ENCODE measurements at regions not wholly inside any gene's neighbourhood (a gene's known extent, or its start where the extent isn't known, plus 50 kb on each side); places are given as distances from the start of the nearest gene placed in this dataset.

DNA sequence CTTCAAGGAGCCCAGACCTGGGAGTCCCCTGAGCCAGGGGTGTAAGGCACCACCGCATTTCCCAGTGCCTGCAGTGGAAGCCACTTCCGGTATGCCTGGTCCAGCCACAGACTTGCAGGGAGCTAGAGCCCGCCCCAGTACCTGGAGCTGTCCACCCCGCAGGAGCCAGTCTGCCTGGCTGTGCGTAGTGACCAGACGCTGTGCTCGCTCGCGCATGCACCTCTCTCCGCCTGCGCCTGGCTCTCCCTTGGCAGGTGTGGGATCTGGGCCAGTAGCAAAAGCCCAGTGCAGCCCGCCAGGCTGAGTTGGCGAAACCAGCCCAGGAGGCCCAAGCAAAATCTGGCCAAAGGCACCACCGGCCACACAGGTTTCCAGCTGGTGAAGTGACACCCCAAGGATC, 973.7 kb upstream of the AGA start:
- Histone ChIP-seq H3K4me1 (replicated peaks in 1 of 2) (no peaks in the 10 kb centered on the region), H3K27ac (no peak overlapping the region), H3K4me3 (no peak overlapping the region)
- WGBS, 10 experiments, result no CpG with 5 or more reads among the region's 14 CpGs
- in situ Hi-C loops (cut with MboI; ENCODE audit: low pct_unique_long_range_greater_than_20kb in 2 of 9, low sequenced_read_pairs in 9 of 9, unreplicated experiment in 9 of 9), result no loop called here
- ATAC-seq (replicated peaks in 6 of 8), result no peak

- Histone ChIP-seq H3K27ac (no peak overlapping the region), H3K4me1 (replicated peaks in 1 of 2) (no peaks in the 10 kb centered on the region), H3K4me3 (no peak overlapping the region)
- no peak for ATAC-seq (replicated peaks in 6 of 8)
- in situ Hi-C loops (cut with MboI; ENCODE audit: low pct_unique_long_range_greater_than_20kb in 2 of 9, low sequenced_read_pairs in 9 of 9, unreplicated experiment in 9 of 9), result no loop called here
- WGBS, 10 experiments, result 0 to 100% (median 86%) methylated on average over 1 to 2 of the region's 2 CpGs; no CpG with 5 or more reads in 1 of the 10 experiments
Measured at GRCh38 chr4:178423366-178423765, 981.1 kb upstream of the AGA start.

DNA sequence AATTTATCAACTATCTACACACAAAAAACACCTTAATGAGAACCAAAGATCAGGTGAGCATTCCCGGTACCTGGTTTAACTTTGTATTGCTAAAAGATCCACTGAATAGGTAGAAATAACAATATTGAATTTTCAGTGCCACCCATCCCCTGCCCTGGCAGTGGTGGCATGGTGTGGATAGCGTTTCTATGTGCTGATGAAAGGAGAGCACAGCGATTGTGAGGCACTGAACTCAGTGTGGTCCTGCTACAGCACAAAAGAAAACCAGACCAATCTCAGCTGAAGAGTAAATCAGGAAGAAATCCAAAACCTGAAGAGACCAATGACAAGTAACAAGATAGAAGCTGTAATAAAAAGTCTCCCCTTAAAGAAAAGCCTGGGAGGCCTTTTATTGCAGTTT, 984.6 kb upstream of the AGA start:
- WGBS, 10 experiments, result 0 to 100% (median 90%) methylated on average over 1 to 3 of the region's 3 CpGs; no CpG with 5 or more reads in 3 of the 10 experiments
- no peak overlapping the region for H3K27ac ChIP-seq
- no peak overlapping the region for H3K4me3 ChIP-seq
- H3K4me1 ChIP-seq (replicated peaks in 1 of 2), result no peaks in the 10 kb centered on the region
- no peak for ATAC-seq (replicated peaks in 6 of 8)
- in situ Hi-C loops (cut with MboI; ENCODE audit: low pct_unique_long_range_greater_than_20kb in 2 of 9, low sequenced_read_pairs in 9 of 9, unreplicated experiment in 9 of 9), result no loop called here

- no peaks in the 10 kb centered on the region for H3K4me1 ChIP-seq (replicated peaks in 1 of 2)
- no peak overlapping the region for H3K27ac ChIP-seq
- ATAC-seq (replicated peaks in 6 of 8), result no peak
- H3K4me3 ChIP-seq, result no peak overlapping the region
- in situ Hi-C loops (cut with MboI; ENCODE audit: low pct_unique_long_range_greater_than_20kb in 2 of 9, low sequenced_read_pairs in 9 of 9, unreplicated experiment in 9 of 9), result no loop called here
- 10 to 100% (median 80%) methylated on average over 2 of the region's 2 CpGs; no CpG with 5 or more reads in 1 of the 10 experiments for WGBS, 10 experiments
Measured at GRCh38 chr4:178427663-178428062, 985.4 kb upstream of the AGA start.

DNA sequence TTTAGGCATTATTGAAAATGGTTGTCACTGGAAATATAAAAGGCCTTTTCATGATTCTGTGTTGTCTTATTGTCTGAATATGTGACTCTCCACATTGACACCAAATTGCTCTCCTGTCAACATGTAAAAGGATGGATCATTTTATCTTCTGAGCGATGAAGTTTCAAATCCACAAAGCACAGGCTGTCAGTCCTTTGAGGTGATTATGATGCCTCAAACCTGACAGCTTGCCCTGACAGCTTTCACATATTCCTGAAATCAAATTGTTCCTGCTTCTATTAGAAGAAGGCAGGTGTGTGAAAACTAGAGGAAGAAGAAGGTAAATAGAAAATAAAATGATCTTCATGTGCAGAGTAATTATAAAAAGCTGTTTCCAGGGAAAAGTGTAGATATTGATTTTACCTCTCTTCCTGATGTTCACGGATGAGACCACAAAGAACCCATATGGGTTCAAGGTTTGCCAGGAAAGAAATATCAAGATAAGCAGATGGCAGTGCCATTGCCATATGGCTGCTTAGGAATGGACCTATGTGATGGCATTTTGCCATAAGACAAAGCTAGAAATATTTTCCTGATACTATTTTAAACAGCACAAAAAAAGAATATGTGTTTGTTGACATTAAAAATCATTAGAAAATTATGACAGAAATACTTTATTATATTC, 1006.3 kb upstream of the AGA start:
- H3K27ac ChIP-seq, result no peak overlapping the region
- H3K4me3 ChIP-seq, result no peak overlapping the region
- 0 to 100% (median 82%) methylated on average over 1 to 2 of the region's 2 CpGs; no CpG with 5 or more reads in 1 of the 10 experiments for WGBS, 10 experiments
- in situ Hi-C loops (cut with MboI; ENCODE audit: low pct_unique_long_range_greater_than_20kb in 2 of 9, low sequenced_read_pairs in 9 of 9, unreplicated experiment in 9 of 9), result no loop called here
- no peaks in the 10 kb centered on the region for H3K4me1 ChIP-seq (replicated peaks in 1 of 2)
- no peak for ATAC-seq (replicated peaks in 6 of 8)

- Histone ChIP-seq H3K4me1 (replicated peaks in 1 of 2) (no peaks in the 10 kb centered on the region), H3K27ac (no peak overlapping the region), H3K4me3 (no peak overlapping the region)
- in situ Hi-C loops (cut with MboI; ENCODE audit: low pct_unique_long_range_greater_than_20kb in 2 of 9, low sequenced_read_pairs in 9 of 9, unreplicated experiment in 9 of 9), result no loop called here
- 8 to 100% (median 88%) methylated on average over 1 to 3 of the region's 3 CpGs; no CpG with 5 or more reads in 1 of the 10 experiments for WGBS, 10 experiments
- no peak for ATAC-seq (replicated peaks in 6 of 8)
Measured at GRCh38 chr4:178450614-178451013, 1008.4 kb upstream of the AGA start.

DNA sequence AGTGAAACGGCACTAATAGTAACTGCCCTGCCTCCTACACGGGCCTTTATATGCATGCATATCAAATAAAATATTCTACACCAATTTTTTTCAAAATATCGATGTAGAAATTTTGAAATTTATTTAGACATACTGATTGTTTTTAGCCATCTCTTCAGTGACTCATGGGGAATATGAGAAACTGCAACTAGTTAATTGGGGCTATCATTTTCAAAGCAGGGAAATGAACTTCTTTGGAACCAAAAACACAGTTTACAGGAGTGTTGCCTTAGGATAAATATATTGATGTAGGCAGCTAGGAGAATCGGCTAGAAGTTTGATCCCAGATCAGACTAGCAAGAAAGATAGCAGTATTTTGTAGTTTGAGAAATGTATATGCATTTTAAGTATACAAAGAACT, 1010.8 kb upstream of the AGA start:
- Histone ChIP-seq H3K4me3 (no peak overlapping the region), H3K4me1 (replicated peaks in 1 of 2) (no peaks in the 10 kb centered on the region), H3K27ac (no peak overlapping the region)
- 0 to 85% (median 60%) methylated on average over 1 to 4 of the region's 4 CpGs; no CpG with 5 or more reads in 2 of the 10 experiments for WGBS, 10 experiments
- no peak for ATAC-seq (replicated peaks in 6 of 8)
- in situ Hi-C loops (cut with MboI; ENCODE audit: low pct_unique_long_range_greater_than_20kb in 2 of 9, low sequenced_read_pairs in 9 of 9, unreplicated experiment in 9 of 9), result no loop called here

- in situ Hi-C loops (cut with MboI; ENCODE audit: low pct_unique_long_range_greater_than_20kb in 2 of 9, low sequenced_read_pairs in 9 of 9, unreplicated experiment in 9 of 9), result no loop called here
- H3K27ac ChIP-seq, result no peak overlapping the region
- H3K4me3 ChIP-seq, result no peak overlapping the region
- no peaks in the 10 kb centered on the region for H3K4me1 ChIP-seq (replicated peaks in 1 of 2)
- ATAC-seq (replicated peaks in 6 of 8), result peak in 4 of 8 experiments; percentile 30 to 65 (median 46)
Measured at GRCh38 chr4:178457286-178457685, 1015.0 kb upstream of the AGA start.

DNA sequence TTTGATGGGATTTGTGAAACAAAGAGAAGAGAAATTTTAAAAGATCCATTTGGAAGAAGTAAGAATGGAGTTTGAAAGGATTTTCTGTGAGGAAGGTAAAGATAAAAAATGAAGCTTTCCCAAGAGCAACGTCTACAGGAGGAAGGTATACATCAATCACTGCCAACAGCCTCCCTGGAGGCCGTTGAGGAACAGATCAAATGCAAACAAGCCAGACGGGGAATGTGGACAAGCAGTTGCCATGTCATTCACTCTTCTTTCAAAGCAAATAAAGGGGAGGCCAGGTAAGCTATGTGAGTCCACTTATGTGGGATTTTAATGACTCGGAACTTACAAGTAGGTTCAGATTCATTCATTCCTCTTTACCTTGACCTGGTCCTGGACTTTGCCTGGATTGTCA, 1020.5 kb upstream of the AGA start:
- ATAC-seq (replicated peaks in 6 of 8), result no peak
- Histone ChIP-seq H3K4me3 (no peak overlapping the region), H3K27ac (no peak overlapping the region), H3K4me1 (replicated peaks in 1 of 2) (peaks cover 4 to 11% of the 10 kb centered on the region in 2 donors)
- 0 to 44% (median 7%) methylated on average over 1 to 4 of the region's 4 CpGs; no CpG with 5 or more reads in 3 of the 10 experiments for WGBS, 10 experiments
- in situ Hi-C loops (cut with MboI; ENCODE audit: low pct_unique_long_range_greater_than_20kb in 2 of 9, low sequenced_read_pairs in 9 of 9, unreplicated experiment in 9 of 9), result no loop called here

- 0 to 89% (median 20%) methylated on average over 1 to 2 of the region's 2 CpGs; no CpG with 5 or more reads in 5 of the 10 experiments for WGBS, 10 experiments
- ATAC-seq (replicated peaks in 6 of 8), result peak in 2 of 8 experiments; percentile 50 to 67
- in situ Hi-C loops (cut with MboI; ENCODE audit: low pct_unique_long_range_greater_than_20kb in 2 of 9, low sequenced_read_pairs in 9 of 9, unreplicated experiment in 9 of 9), result no loop called here
- Histone ChIP-seq H3K4me1 (replicated peaks in 1 of 2) (peaks cover 4 to 11% of the 10 kb centered on the region in 2 donors), H3K4me3 (no peak overlapping the region), H3K27ac (no peak overlapping the region)
Measured at GRCh38 chr4:178463747-178464146, 1021.5 kb upstream of the AGA start.

DNA sequence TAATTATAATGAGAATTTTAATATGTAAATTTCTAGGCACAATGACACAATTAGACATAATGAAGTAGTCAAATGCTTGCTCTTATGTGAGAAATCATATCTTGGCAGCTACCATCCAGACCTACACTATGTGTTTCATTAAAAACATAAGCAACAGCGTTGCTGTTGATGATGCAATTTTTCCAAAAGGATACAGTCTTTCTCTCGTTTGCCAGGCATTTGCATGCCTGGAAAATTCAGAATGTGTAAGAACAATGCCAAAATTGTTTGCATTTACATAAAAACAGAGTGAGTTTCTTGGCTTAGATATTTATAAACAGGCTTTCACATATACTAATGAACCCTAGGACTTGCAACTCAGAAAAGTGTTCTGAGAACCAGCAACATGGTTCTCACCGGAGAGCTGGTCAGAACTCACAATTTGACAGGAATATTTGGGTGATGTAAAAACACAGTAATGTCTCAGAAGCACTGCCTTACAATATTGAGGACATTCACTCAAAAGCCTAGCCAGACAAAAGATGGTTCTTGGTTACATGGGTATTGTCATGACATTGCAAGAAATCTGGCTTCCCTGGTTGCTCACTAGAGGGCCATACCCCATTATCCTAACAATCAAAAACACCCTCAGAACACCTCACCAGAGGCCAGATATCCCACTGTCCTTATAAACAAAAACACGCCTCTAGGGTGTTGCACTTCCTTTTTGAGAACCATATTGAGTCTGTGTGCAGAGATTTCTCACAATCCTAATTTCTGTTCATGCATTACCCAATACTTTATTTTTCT, 1029.0 kb upstream of the AGA start:
- WGBS, 10 experiments, result 0 to 95% (median 85%) methylated on average over 2 to 4 of the region's 4 CpGs
- ATAC-seq (replicated peaks in 6 of 8), result no peak

DNA sequence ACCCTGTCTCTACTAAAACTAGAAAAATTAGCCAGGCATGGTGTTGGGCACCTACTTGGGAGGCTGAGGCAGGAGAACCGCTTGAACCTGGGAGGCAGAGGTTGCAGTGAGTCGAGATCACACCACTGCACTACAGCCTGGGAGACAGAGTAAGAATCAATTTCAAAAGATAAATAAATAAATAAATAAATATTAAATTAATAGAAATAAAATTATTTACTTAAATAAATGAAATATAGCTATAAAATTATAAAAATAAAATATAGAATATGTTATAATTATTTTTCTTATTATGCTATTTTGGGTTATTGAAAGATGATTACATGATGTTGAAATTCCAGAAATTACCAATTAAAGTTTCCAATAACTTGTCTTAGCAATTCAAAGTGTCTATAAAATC, 1029.8 kb upstream of the AGA start:
- 3 to 100% (median 80%) methylated on average over 1 to 2 of the region's 2 CpGs; no CpG with 5 or more reads in 1 of the 10 experiments for WGBS, 10 experiments
- Histone ChIP-seq H3K27ac (no peak overlapping the region), H3K4me3 (no peak overlapping the region), H3K4me1 (replicated peaks in 1 of 2) (peaks cover 0 to 2% of the 10 kb centered on the region in 2 donors)
- no peak for ATAC-seq (replicated peaks in 6 of 8)
- in situ Hi-C loops (cut with MboI; ENCODE audit: low pct_unique_long_range_greater_than_20kb in 2 of 9, low sequenced_read_pairs in 9 of 9, unreplicated experiment in 9 of 9), result no loop called here

More for the DNA sequence above, 1029.0 kb upstream of the AGA start:
- in situ Hi-C loops (cut with MboI; ENCODE audit: low pct_unique_long_range_greater_than_20kb in 2 of 9, low sequenced_read_pairs in 9 of 9, unreplicated experiment in 9 of 9), result no loop called here
- no peak overlapping the region for H3K4me3 ChIP-seq
- peaks cover 0 to 2% of the 10 kb centered on the region in 2 donors for H3K4me1 ChIP-seq (replicated peaks in 1 of 2)
- no peak overlapping the region for H3K27ac ChIP-seq

- no peak for ATAC-seq (replicated peaks in 6 of 8)
- no peak overlapping the region for H3K4me3 ChIP-seq
- in situ Hi-C loops (cut with MboI; ENCODE audit: low pct_unique_long_range_greater_than_20kb in 2 of 9, low sequenced_read_pairs in 9 of 9, unreplicated experiment in 9 of 9), result no loop called here
- H3K27ac ChIP-seq, result no peak overlapping the region
- WGBS, 10 experiments, result 0 to 100% (median 74%) methylated on average over 1 to 3 of the region's 3 CpGs
- H3K4me1 ChIP-seq (replicated peaks in 1 of 2), result no peaks in the 10 kb centered on the region
Measured at GRCh38 chr4:178480105-178480504, 1037.9 kb upstream of the AGA start.

GRCh38 chr4:178480881-178481280, 1038.6 kb upstream of the AGA start:
- in situ Hi-C loops (cut with MboI; ENCODE audit: low pct_unique_long_range_greater_than_20kb in 2 of 9, low sequenced_read_pairs in 9 of 9, unreplicated experiment in 9 of 9), result no loop called here
- no peak for ATAC-seq (replicated peaks in 6 of 8)
- no peaks in the 10 kb centered on the region for H3K4me1 ChIP-seq (replicated peaks in 1 of 2)
- no peak overlapping the region for H3K27ac ChIP-seq
- no peak overlapping the region for H3K4me3 ChIP-seq
